HepG2 (cell line): ENCODE measurements at regions not wholly inside any gene's neighbourhood (a gene's known extent, or its start where the extent isn't known, plus 50 kb on each side); places are given as distances from the start of the nearest gene placed in this dataset.

ENCODE experiments used
- MYC ChIP-seq: sonication (generic); formaldehyde crosslinking; IDR thresholded peaks from 2 replicates; pipeline ENCODE4 v1.9.0; 2021; ENCODE audit warnings: missing genetic modification reagents, borderline replicate concordance
- SIN3B ChIP-seq: fragments of 150-350 bp; IDR thresholded peaks from 2 replicates; pipeline ENCODE4 v1.6.1; 2014; ENCODE audit warnings: low read length
- ZNF629 ChIP-seq: sonication (generic); formaldehyde crosslinking; conservative IDR thresholded peaks from 2 replicates; pipeline ENCODE4 v1.5.0; 2020; ENCODE audit warnings: missing genetic modification reagents

DNA sequence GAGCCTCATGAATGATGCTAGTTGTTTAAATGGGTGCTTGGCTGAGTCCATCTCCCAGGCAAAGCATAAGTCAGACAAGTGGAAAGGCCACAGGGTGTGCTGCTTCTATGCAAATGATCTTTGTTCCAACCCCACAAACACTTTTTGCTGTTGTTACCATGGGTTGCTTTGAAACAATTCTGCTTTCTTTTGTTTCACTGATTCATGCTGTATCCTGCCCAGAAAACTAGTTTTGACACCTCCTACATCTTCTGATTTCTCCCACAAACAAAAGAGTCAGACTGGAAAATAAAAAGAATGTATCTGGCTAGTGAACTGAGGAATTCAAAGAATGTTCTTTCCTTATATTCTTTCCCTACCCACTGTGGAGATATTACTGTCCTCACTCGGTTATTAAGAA, 298.6 kb downstream of the DIRAS2 start:
- TF ChIP-seq MYC (CRISPR knock-in tag) (no peak), SIN3B (no peak), ZNF629 (no peak)
